Activated CD4-positive, alpha-beta memory T cell treated with anti-CD3 and anti-CD28 coated beads, Interleukin-2, amount 10 ng/mL, durations not matched to agents 7 days and 5 days (primary cell): ENCODE measurements at regions not wholly inside any gene's neighbourhood (a gene's known extent, or its start where the extent isn't known, plus 50 kb on each side); places are given as distances from the start of the nearest gene placed in this dataset.

ENCODE experiments used
- CTCF ChIA-PET: fragments of 350-600 bp; sonication (Branson Sonifier 250); formaldehyde crosslinking; loops from one replicate; lab custom pipeline; 2021; ENCODE audit warnings: antibody characterized with exemption, inconsistent platforms; lab: Charles Lee
- POLR2A ChIA-PET: fragments of 350-600 bp; sonication (Branson Sonifier 250); formaldehyde crosslinking; loops from one replicate; lab custom pipeline; 2021; ENCODE audit warnings: antibody characterized with exemption; lab: Charles Lee
- DNase-seq: peaks from one replicate; pipeline ENCODE4 v3.0.0-alpha.2; 2020
- H3K27ac Mint-ChIP-seq: one replicate; pipeline ENCODE4 v1.8.0; 2021; ENCODE audit warnings: mild to moderate bottlenecking, mixed read lengths
- H3K27me3 Mint-ChIP-seq: one replicate; pipeline ENCODE4 v1.8.0; 2021; ENCODE audit warnings: mixed read lengths
- H3K36me3 Mint-ChIP-seq: one replicate; pipeline ENCODE4 v1.8.0; 2021; ENCODE audit warnings: low read depth, mixed read lengths
- H3K4me1 Mint-ChIP-seq: one replicate; pipeline ENCODE4 v1.8.0; 2021; ENCODE audit warnings: mixed read lengths
- H3K4me3 Mint-ChIP-seq: one replicate; pipeline ENCODE4 v1.8.0; 2021; ENCODE audit warnings: mild to moderate bottlenecking, mixed read lengths
- H3K9me3 Mint-ChIP-seq: one replicate; pipeline ENCODE4 v1.8.0; 2021; ENCODE audit warnings: mixed read lengths

DNA sequence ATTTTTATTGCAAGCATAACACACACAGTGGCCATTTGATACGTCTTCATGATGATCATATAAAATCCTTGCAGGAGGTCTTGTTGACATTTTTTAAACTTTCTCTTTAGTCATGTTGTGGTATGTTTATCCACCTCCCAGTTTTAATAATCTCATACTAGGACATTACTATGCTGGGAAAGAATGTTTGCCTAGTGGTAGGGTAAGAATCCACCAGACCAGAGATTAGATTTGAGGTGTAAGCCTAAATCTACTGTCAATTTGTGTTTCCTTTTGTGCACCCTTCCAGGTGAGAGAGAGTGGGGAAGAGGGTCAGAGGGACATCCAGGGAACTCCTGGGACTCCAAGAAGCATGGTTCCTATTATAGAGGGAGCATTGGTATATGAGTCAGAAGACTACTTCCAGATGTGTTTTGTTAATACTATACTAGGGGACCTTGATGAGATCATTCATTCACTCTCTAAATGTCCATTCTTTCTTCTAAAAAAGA lies 298.3 kb upstream of the SASH1 start:
- no peaks in the 10 kb centered on the region for H3K36me3 Mint-ChIP-seq
- CTCF ChIA-PET = no interaction called here
- peaks cover 2% of the 10 kb centered on the region for H3K9me3 Mint-ChIP-seq
- no peak overlapping the region for H3K4me3 Mint-ChIP-seq
- H3K4me1 Mint-ChIP-seq = no peaks in the 10 kb centered on the region
- H3K27ac Mint-ChIP-seq = no peak overlapping the region
- POLR2A ChIA-PET = no interaction called here
- no peak for DNase-seq
- H3K27me3 Mint-ChIP-seq = no peaks in the 10 kb centered on the region

DNA sequence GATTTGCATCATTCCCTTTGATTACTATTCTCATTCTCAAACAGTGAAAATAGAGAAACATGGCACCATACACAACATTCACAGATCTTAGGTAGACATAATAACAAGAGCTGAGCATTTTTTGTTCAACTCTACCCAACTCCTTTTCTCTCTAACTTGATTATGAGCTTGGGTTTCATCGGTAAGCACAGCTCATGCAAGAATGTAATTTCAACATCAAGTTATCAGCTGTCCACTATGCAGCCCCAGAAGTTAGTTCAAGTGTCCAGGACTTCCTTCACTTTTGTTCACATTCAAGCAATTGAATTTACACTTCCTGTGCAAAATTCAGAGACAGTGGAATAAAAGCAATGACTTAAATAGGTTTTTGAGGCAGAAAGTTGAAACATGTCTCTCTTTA lies 297.7 kb upstream of the SASH1 start:
- no peak for DNase-seq
- Mint-ChIP-seq H3K4me3 (no peak overlapping the region), H3K27ac (no peak overlapping the region), H3K9me3 (peaks cover 2% of the 10 kb centered on the region), H3K4me1 (no peaks in the 10 kb centered on the region), H3K27me3 (no peaks in the 10 kb centered on the region), H3K36me3 (no peaks in the 10 kb centered on the region)
- POLR2A ChIA-PET = no interaction called here
- CTCF ChIA-PET = no interaction called here

DNA sequence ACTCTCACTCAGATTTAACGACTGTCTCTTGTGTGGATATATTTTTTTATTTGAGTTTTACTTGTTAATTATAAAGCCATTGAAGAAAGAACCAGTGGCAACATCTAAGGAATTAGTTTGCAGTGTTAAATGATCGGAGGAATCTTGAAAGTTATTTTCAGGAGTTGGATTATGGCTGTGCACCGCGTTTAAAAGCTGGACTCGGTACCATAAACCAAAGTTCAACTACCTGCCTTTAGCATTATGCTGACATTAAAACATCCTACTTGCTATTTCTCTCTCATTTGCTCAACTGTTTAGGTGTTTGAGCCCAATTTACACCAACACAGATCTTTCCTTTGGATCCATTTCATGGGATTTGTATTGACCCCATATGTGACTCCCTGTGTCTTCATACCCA lies 289.4 kb upstream of the SASH1 start:
- POLR2A ChIA-PET = no interaction called here

DNA sequence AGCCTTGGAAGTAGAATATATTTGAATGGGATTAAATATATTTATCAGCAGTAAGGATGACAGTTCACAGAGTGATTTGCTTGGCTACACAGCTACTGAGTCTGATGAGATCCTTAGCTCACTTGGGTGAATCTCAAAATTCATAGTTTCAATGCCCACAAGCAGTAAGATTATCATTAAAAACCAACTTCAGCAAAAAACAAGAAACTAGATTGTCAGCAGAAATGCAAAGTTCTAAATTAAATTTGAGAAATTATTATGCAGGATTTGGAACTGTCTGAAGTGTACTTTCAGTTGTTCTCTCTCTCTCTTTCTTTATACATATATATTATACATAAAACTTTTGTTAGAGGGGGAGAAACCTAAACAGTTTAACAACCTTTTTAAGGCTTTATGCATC lies 288.8 kb upstream of the SASH1 start:
- Mint-ChIP-seq H3K27me3 (no peaks in the 10 kb centered on the region), H3K27ac (no peak overlapping the region), H3K4me1 (no peaks in the 10 kb centered on the region), H3K9me3 (peaks cover 7% of the 10 kb centered on the region), H3K4me3 (no peak overlapping the region), H3K36me3 (no peaks in the 10 kb centered on the region)
- POLR2A ChIA-PET = no interaction called here
- DNase-seq = no peak
- CTCF ChIA-PET = no interaction called here

More for the DNA sequence above, 289.4 kb upstream of the SASH1 start:
- DNase-seq = no peak
- H3K4me1 Mint-ChIP-seq = no peaks in the 10 kb centered on the region
- CTCF ChIA-PET = no interaction called here
- no peaks in the 10 kb centered on the region for H3K27me3 Mint-ChIP-seq
- H3K27ac Mint-ChIP-seq = no peak overlapping the region
- H3K4me3 Mint-ChIP-seq = no peak overlapping the region
- H3K9me3 Mint-ChIP-seq = peaks cover 7% of the 10 kb centered on the region
- no peaks in the 10 kb centered on the region for H3K36me3 Mint-ChIP-seq

DNA sequence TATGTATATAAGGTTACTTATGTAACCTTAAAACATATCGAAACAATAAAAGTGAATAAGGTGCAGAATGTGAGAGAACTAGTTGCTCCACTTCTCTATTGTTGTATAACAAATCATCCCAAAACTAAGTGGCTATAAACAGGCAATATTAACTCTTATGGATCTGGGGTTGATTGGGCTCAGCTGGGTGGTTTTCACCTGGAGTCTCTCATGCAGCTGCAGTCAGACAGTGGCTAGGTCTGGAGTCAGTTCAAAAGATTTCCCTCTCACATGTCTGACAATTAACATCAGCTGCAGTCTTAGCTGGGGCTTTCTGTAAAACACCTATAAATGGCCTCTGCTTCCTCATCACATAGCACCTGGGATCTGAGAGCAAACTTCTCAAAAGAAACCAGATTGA lies 288.4 kb upstream of the SASH1 start:
- no peak overlapping the region for H3K27ac Mint-ChIP-seq
- no peaks in the 10 kb centered on the region for H3K4me1 Mint-ChIP-seq
- ChIA-PET CTCF (no interaction called here), POLR2A (no interaction called here)
- peaks cover 9% of the 10 kb centered on the region for H3K9me3 Mint-ChIP-seq
- H3K36me3 Mint-ChIP-seq = no peaks in the 10 kb centered on the region
- no peaks in the 10 kb centered on the region for H3K27me3 Mint-ChIP-seq
- H3K4me3 Mint-ChIP-seq = no peak overlapping the region
- no peak for DNase-seq

DNA sequence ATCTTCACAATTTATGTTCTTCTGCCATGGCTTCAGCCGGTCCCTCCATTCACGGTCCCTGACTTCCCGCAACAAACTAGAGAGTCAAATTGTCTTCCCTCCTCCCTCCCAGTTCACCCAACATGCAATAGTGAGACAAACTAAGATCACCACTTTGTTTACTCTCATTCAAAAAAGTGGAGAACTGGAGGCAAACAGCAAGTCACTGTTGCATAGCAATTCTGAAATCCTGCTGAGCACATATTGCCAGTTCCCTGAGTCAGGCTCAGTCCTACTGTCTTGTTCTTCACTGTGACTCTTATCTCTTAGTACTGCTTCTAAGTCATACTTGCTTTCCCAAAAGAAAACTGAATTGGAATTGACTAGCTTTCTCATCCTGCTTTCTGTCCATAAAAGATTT lies 287.2 kb upstream of the SASH1 start:
- POLR2A ChIA-PET = no interaction called here
- Mint-ChIP-seq H3K27me3 (no peaks in the 10 kb centered on the region), H3K9me3 (peaks cover 10% of the 10 kb centered on the region), H3K27ac (no peak overlapping the region), H3K36me3 (no peaks in the 10 kb centered on the region), H3K4me1 (no peaks in the 10 kb centered on the region), H3K4me3 (no peak overlapping the region)
- CTCF ChIA-PET = no interaction called here
- no peak for DNase-seq

DNA sequence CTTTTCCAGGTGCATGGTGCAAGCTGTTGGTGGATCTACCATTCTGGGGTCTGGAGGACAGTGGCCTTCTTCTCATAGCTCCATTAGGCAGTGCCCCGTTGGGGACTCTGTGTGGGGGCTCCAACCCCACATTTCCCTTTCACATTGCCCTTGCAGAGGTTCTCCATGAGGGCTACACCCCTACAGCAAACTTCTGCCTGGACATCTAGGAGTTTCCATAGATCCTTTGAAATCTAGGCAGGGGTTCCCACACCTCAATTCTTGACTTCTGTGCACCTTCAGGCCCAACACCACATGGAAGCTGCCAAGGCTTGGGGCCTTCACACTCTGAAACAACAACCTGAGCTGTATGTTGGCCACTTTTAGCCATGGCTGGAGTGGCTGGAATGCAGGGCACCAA lies 282.8 kb upstream of the SASH1 start:
- Mint-ChIP-seq H3K36me3 (no peaks in the 10 kb centered on the region), H3K4me3 (no peak overlapping the region), H3K27me3 (no peaks in the 10 kb centered on the region), H3K9me3 (peaks cover 8% of the 10 kb centered on the region), H3K4me1 (no peaks in the 10 kb centered on the region), H3K27ac (no peak overlapping the region)
- DNase-seq = no peak
- POLR2A ChIA-PET = no interaction called here
- CTCF ChIA-PET = no interaction called here

DNA sequence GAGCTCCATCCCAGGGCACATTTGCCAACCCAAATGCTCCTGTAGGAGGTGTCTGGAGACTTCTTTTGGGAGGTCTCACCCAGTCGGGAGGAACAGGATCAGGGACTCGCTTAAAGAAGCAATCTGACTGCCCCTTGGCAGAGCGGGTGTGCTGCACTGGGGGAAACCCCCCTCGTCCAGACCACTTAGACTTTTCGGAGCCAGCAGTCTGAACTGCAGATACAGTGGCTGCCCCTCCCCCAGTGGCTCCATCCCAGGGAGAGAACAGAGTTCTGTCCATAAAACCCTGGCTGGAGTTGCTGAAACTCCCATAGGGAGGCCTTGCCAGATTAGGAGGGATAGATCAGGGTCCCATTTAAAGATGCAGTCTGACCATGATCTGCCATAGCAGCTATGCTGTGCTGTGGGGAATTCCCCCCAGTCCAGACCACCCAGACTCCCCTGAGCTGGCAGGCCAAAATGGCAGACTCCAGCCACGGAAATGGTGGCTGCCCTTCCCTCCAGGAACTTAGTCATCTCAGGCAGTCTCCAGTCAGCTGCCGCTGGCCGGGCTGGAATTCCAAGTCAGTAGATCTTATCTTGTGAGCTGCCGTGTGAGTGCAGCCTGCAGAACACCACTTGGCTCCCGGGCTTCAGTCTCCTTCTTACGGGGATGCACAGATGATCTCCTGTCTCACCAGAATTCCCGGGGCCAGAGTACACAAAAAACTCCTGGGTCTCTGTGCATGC lies 278.1 kb upstream of the SASH1 start:
- Mint-ChIP-seq H3K4me3 (no peak overlapping the region), H3K27ac (no peak overlapping the region), H3K9me3 (peaks cover 6% of the 10 kb centered on the region), H3K36me3 (no peaks in the 10 kb centered on the region), H3K27me3 (no peaks in the 10 kb centered on the region), H3K4me1 (no peaks in the 10 kb centered on the region)
- no peak for DNase-seq
- ChIA-PET CTCF (no interaction called here), POLR2A (no interaction called here)

DNA sequence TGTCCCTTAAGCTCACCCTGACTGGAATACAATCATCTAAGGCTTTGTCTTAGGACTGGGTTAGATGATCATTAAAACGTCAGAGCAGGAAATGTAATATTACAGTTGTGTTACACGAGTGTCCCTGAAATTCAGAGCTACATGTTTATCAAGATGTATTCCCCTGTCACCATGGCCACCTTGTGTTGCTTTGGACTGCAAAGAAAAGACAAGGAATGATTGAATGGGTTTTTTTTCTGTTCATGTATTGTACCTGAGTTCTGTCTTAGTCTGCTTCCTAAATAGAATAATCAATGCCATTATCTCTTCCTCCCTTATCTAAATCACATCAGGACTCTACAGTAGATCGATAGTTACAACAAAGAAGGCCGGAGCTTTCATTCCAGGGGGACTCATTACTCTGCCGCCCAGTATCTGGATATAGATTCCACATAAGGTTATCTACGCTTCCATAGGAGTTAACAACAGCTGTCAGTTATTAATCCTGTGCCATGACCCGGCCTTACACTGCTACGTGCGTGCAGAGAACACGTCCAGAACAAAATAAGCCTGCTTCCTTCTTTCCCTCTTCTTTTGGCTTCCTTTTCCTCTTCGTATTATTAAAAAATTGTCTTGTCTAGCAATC lies 274.1 kb upstream of the SASH1 start:
- H3K4me3 Mint-ChIP-seq = no peak overlapping the region
- no peak for DNase-seq
- ChIA-PET CTCF (no interaction called here), POLR2A (no interaction called here)
- H3K9me3 Mint-ChIP-seq = peaks cover 2% of the 10 kb centered on the region
- no peaks in the 10 kb centered on the region for H3K4me1 Mint-ChIP-seq
- no peaks in the 10 kb centered on the region for H3K36me3 Mint-ChIP-seq
- H3K27me3 Mint-ChIP-seq = no peaks in the 10 kb centered on the region
- no peak overlapping the region for H3K27ac Mint-ChIP-seq

DNA sequence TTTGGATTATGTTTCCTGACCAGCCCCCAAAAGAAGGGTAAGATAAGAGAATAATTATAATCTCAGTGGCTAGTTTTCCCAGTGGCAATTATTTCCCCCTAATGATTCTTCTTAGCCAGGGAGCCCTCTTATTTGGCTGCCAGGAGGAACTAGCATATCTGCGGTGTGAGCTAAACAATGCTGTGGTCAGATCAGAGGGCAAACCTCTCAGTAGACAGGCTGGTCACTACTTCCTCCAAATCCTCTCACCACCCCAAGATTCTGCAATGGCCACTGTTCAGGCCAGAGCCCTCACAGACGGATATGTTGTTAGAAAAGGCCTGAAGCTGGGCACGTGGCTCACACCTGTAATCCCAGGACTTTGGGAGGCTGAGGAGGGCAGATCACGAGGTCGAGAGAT lies 273.4 kb upstream of the SASH1 start:
- Mint-ChIP-seq H3K27ac (no peak overlapping the region), H3K9me3 (peaks cover 3% of the 10 kb centered on the region), H3K4me1 (no peaks in the 10 kb centered on the region), H3K4me3 (no peak overlapping the region), H3K27me3 (no peaks in the 10 kb centered on the region), H3K36me3 (no peaks in the 10 kb centered on the region)
- DNase-seq = no peak
- ChIA-PET POLR2A (no interaction called here), CTCF (no interaction called here)

DNA sequence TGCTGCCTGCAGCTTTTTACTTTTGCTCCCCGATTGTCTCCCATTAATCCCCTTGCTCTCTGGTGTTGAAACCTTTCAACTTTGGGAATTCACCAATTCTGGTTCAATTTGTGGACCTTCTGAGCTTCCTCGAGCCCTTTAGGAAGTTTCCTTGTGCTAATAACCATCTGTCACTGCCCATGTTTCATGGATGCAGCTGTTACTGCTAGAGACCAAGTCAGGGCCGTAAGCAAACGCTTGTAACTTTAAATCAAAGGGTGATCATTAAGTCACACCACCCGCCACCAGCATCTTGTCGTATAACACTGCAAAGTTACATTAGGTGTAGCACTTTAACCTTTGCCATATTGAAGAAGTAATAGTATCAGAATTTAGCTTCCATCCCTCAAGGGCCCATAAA lies 268.3 kb upstream of the SASH1 start:
- Mint-ChIP-seq H3K36me3 (no peaks in the 10 kb centered on the region), H3K27me3 (no peaks in the 10 kb centered on the region), H3K9me3 (peaks cover 6% of the 10 kb centered on the region), H3K27ac (no peak overlapping the region), H3K4me3 (no peak overlapping the region), H3K4me1 (no peaks in the 10 kb centered on the region)
- ChIA-PET CTCF (no interaction called here), POLR2A (no interaction called here)
- no peak for DNase-seq

DNA sequence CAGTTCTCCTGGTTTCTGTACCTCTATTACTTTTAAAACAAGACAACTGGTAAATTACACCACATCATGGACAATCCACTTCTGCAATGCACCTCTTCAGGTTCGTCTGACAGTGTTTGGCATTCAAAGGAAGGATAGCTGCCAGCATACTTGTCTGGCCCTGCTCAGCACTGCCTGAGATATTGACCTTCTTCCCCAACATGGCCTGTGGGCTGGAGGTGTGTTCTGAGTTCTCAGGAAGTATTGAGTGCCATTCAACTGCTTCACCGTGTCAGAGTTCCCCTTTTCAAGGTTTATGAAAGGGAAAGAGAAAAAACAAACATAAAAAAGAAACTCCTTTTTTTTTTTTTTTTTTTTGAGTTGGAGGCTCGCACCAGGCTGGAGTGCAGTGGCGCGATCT lies 267.9 kb upstream of the SASH1 start:
- H3K27ac Mint-ChIP-seq = no peak overlapping the region
- H3K4me1 Mint-ChIP-seq = no peaks in the 10 kb centered on the region
- CTCF ChIA-PET = no interaction called here
- H3K36me3 Mint-ChIP-seq = no peaks in the 10 kb centered on the region
- POLR2A ChIA-PET = no interaction called here
- H3K9me3 Mint-ChIP-seq = peaks cover 6% of the 10 kb centered on the region
- H3K27me3 Mint-ChIP-seq = no peaks in the 10 kb centered on the region
- no peak for DNase-seq
- no peak overlapping the region for H3K4me3 Mint-ChIP-seq

DNA sequence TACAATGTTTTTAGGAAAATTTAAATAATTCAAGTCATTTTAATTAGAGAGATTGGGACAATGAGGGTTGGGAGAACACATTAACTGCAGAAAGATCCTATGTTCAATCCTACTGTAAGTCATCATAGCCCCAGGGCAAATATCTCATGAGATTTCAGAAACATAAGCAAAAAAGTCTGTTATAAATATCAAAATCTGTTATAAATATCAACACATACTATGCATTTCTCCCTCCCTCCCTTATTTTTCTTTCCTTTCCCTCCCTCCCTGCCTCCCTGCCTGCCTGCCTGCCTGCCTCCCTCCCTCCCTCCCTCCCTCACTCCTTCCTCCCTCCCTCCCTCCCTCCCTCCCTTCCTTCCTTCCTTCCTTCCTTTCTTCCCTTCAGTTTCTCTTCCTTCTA lies 267.3 kb upstream of the SASH1 start:
- Mint-ChIP-seq H3K4me3 (no peak overlapping the region), H3K36me3 (no peaks in the 10 kb centered on the region), H3K9me3 (peaks cover 6% of the 10 kb centered on the region), H3K27ac (no peak overlapping the region), H3K4me1 (no peaks in the 10 kb centered on the region), H3K27me3 (no peaks in the 10 kb centered on the region)
- ChIA-PET CTCF (no interaction called here), POLR2A (no interaction called here)
- DNase-seq = no peak

DNA sequence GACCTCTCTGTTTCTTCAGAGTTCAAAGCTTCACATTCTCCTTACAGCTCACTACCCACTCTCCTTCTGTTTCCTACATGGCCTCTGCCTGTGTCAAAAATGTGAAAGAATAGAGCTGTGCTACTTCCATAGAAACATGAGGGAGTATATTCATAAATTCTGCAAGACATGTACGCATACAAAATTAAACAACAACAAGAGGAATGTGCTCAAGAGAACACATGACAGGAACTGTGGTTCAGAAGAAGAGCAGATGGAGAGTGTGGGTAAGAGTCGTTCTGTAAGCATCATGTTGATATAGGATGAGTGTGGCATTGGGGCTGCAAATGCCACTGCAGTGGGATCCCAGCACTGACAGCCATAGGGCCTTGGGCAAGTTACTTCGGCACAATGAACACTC lies 266.6 kb upstream of the SASH1 start:
- ChIA-PET POLR2A (no interaction called here), CTCF (no interaction called here)
- H3K36me3 Mint-ChIP-seq = no peaks in the 10 kb centered on the region
- H3K4me3 Mint-ChIP-seq = no peak overlapping the region
- H3K9me3 Mint-ChIP-seq = peaks cover 6% of the 10 kb centered on the region
- no peak for DNase-seq
- no peaks in the 10 kb centered on the region for H3K27me3 Mint-ChIP-seq
- no peak overlapping the region for H3K27ac Mint-ChIP-seq
- H3K4me1 Mint-ChIP-seq = no peaks in the 10 kb centered on the region
